ENCODE measurements at regions not wholly inside any gene's neighbourhood (a gene's known extent, or its start where the extent isn't known, plus 50 kb on each side); places are given as distances from the start of the nearest gene placed in this dataset.
"Not testable (repeated sequence)": the region's sequence is repeated elsewhere in the genome, so short reads cannot be mapped to it uniquely, and the experiment has no call there.

DNA sequence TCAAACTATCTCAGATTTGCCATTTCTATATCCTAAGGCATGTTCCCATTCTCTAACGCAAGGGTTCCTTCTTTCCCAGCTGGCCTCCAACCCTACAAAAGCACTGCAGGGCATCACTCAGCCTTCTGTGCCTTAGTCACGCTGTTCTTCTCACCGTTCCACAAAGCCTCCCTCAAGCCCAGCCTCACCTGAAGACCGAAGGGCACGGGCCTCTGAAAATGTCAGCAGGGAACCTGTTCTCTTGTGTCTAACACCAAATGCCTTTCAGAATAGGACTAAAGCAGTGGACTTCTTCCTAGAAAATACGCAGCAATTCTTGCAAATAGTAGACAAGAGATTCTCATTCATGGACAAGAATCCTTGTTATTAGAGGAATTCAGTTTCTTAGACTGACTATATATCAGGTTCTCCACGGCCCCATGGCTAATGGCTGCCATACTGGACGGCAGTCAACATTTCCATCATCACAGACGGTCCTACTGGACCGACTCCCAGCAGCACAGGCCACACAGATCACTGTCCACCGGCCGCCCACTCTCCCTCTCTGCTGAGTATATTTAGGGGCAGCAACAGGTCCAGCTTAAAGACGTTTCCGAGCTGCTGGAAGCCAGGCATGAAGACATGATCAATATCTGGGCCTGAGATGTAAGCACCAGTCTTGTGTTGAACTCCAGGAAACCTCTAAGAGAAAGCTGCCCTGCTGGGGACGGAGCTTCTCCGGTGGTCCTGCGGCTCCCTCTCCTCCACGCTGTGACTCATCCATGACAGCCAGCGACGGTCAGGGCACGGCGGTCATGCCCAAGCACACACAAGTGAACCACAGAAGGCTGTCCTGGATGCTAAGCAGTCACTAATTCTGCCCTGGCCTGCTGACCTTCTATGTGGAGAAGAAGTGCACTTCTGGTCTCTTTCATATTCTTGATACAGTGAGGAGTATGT is 61.8 kb upstream of the TNK2 start:
- not testable (repeated sequence) for DNase-seq

DNA sequence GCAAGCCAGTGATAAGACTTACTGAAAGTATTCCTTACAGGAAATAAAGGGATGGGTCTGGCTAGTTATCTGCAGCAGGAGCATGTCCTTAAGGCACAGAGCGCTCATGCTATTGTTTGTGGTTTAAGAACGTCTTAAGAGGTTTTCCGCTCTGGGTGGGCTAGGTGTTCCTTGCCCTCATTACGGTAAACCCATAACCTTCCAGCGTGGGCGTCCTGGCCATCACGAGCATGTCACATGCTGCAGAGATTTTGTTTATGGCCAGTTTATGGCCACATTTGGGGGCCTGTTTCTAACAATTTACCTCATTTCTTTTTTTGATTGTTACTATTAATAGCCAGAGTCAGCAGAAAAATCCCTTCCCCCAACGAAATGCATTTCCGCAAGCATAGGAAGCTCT is 61.0 kb upstream of the TNK2 start:
- not testable (repeated sequence) for DNase-seq

DNA sequence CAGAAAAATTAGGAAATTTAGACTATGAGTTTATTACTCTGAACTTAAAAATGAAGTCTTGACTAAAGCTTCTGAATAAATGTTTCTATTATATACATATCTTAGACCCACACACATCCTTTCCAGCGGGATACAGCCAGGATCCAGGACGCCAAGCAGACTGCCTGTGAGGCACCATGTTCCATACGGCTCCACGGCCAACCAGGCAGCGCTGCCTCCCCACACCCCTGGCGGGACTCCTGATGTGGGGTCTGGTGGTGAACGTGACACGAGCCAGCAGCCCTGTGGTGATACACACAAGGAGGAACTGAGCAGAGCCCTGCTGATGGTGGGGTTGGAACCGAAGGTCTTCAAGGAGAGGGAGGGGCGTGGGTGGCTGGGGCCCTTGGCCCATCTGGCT is 59.8 kb upstream of the TNK2 start:
- DNase-seq, result not testable (repeated sequence)

DNA sequence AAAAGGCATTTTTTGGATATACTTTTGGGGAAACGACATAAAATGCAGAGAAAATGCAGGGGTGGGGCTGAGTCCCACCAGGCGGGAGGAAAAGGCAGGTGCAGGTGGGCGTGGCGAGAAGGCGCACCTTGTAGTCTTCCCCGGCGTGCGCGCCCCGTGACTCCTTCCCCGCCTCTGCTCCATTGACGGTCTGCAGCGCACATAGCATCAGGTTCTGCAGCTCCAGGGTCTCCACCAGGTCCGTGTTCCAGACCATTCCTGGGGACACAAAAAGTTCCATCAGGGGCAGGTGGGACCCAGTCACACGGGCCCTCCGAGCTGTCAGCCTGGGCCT is 59.0 kb upstream of the TNK2 start:
- DNase-seq, result not testable (repeated sequence)

DNA sequence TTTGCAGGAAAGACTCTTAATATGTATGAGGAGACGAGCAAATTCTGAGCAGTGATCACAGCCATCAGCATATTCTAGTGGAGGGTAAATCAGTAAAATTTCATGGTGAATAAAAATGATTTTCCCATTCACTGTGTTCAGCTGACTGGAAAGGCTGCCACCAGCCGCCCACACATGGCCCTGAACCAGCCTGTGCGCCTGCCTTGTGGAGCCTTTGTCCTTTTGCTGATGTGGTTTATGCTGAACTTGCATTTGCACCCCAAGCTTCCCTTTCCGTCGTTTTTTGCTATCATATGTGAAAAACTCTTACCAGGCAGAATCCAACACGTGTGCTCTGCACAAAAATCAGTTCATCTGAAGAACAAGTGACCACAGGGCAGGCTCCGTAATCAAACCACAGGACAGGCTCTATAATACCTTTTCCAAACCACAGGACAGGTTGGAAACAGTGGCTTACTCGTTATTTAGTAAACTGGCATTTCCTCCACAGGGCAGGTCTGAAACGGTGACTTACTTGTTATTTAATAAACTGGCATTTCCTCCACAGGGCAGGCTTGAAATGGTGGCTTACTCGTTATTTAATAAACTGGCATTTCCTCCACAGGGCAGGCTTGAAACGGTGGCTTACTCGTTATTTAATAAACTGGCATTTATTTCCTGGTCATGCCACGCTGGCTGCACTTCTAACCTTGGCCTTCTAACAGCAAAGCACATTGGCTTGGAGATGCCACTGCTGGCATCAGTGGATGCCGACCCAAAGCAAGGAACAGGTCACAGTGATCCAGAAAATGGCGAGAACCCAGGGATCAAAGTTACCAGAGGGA is 58.4 kb upstream of the TNK2 start:
- not testable (repeated sequence) for DNase-seq

DNA sequence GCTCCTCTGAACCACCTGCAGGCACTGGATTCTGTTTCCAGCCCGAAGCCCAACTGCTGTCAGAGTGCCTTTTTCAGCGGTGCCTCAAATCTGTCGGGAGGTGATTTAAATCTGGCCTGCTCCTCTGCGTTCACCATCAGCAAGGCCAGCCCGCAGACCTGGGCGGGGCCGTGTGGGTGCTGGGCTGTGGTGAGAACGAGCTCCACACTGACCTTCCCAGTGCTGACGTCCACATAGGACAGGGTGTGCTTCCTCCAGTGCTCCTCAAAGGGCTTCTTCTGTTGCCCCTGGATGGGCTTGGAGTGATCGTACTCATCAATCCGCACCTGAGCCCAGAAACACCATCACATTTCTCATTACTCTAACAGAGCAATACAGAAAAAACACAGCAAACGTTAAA is 56.9 kb upstream of the TNK2 start:
- not testable (repeated sequence) for DNase-seq

DNA sequence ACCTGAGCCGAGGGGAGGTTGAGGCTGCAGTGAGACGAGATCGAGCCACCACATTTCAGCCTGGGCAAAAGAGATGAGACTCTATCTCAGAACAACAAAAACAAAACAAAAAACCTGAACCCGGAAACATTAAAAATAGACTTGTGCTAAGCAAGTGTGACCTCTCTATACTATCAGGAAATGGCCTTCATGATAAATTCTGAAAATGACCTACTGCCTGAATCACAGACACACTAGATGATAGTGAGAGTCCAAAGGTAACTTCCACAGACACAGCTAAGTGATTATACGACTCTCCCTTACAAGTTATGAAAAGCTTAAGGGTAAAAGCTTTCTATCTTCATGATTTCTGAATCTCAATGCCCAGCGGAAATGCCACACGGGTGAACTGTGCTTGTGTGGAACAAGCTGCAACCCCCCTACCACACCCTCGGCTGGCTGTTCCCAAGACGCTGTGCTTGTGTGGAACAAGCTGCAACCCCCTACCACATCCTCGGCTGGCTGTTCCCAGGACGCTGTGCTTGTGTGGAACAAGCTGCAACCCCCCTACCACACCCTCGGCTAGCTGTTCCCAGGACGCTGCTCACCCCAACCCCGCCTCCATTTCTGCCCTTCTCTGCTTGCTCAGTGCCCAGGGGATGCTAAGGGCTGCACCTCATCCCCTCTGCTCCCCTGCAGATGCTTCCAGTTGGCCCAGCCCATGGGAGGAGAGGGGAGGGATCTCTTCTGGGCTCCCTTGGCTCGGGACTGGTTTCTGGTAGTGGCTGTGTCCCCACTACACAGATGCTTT is 56.2 kb upstream of the TNK2 start:
- DNase-seq, result not testable (repeated sequence)

DNA sequence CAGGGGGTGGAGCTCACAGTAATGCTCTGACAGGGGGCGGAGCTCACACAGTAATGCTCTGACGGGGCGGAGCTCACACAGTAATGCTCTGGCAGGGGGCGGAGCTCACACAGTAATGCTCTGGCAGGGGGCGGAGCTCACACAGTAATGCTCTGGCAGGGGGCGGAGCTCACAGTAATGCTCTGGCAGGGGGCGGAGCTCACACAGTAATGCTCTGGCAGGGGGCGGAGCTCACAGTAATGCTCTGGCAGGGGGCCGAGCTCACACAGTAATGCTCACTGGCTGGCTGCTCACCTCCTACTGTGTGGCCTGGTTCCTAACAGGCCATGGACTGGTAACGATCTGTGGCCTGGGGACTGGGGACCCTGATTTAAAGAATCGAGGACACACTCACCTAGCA is 53.9 kb upstream of the TNK2 start:
- not testable (repeated sequence) for DNase-seq

DNA sequence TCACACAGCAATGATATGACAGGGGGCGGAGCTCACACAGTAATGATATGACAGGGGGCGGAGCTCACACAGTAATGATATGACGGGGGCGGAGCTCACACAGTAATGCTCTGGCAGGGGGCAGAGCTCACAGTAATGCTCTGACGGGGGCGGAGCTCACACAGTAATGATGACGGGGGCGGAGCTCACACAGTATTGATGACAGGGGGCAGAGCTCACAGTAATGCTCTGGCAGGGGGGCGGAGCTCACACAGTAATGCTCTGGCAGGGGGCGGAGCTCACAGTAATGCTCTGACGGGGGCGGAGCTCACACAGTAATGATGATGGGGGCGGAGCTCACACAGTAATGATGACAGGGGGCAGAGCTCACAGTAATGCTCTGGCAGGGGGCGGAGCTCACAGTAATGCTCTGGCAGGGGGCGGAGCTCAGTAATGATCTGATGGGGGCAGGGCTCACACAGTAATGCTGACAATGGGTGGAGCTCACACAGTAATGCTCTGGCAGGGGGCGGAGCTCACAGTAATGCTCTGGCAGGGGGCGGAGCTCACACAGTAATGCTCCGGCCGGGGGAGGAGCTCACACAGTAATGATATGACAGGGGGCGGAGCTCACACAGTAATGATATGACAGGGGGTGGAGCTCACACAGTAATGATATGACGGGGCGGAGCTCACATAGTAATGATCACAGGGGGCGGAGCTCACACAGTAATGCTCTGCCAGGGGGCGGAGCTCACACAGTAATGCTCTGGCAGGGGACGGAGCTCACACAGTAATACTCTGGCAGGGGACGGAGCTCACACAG is 52.8 kb upstream of the TNK2 start:
- DNase-seq, result peak; percentile 24

DNA sequence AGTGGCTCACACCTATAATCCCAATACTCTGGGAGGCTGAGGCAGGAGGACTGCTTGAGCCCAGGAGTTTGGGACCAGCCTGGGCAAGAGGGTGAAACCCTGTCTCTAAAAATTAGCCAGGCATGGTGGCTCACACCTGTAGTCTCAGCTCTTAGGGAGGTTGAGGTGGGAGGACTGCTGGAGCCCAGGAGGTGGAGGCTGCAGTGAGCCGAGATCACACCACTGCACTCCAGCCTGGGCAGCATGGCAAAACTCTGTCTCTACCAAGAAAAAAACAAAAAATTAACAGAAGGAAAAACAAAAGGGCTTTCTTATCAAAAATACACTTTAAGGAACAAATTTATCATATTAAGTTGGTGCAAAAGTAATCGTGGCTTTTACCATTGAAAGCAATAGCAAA is 51.8 kb upstream of the TNK2 start:
- not testable (repeated sequence) for DNase-seq

DNA sequence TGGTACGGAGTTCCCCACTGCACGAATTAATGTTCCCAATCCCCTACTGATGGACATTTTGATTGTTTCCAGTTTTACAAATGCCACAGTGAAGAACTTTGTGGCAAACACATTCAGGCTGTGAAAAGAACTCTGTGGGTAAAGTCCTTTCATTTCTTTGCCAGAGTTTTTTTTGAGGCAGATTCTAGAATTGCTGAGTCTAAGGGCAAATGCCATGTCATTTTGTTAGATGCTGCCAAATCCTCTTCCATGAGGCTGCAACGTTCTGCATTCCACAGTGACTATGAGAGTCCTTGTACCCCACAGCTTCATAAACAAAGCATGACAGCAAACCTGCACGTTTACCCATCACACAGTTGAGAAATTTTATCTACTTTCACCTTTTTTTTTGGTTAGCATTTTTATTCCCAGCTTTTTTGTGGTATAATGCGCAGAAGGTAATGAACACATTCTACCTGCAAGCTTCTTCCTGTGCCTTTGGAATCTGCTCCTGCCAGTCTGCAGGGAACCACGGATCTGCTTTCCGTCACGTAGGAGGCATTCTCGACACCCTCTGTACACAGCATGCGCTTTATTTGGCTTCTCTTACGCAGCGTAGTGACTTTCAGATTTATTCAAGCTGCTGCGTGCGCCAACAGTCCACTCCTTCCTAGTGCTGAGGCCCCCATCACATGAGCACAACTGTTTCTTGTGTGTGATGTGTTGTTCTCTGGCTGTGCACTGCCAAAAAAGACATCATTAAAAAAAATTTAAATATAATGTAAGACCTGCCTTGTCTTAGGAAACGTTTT is 51.2 kb upstream of the TNK2 start:
- not testable (repeated sequence) for DNase-seq

DNA sequence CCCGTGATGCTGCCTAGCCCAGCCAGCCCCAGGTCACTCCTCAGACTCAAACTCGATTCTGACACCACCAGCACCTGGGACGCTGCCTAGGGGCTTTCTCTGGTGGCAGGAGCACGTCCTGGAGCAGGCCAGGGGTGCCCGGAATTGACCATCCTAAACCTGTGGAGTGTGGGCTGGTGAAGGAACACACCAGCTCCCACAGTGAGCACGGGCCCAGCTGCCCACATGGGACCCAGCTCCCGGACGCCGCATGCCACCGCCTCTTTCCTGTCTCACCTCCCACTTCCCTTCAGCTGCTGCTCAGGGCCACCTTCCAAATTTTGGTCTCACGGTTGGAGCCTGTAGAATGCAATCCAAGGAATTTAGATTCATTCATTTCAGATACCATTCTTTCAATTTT is 50.4 kb upstream of the TNK2 start:
- DNase-seq, result not testable (repeated sequence)

All from activated T-cell treated with anti-CD3 and anti-CD28 coated beads for 4 hours (primary cell).